ENCODE measurements at regions not wholly inside any gene's neighbourhood (a gene's known extent, or its start where the extent isn't known, plus 50 kb on each side); places are given as distances from the start of the nearest gene placed in this dataset.
A peak's percentile ranks its signal among the peaks of the same experiment; 100 is the strongest.
"Not testable (repeated sequence)": the region's sequence is repeated elsewhere in the genome, so short reads cannot be mapped to it uniquely, and the experiment has no call there.

- no peak for DNase-seq (ENCODE audit: low read depth)
Observed at GRCh38 chr3:150328654-150329040, 79.5 kb upstream of the TSC22D2 start.

GRCh38 chr3:150327678-150328653 is 80.1 kb upstream of the TSC22D2 start:
- DNase-seq (ENCODE audit: low read depth): no peak

- DNase-seq (ENCODE audit: low read depth): no peak
Observed at GRCh38 chr3:150324788-150325187, 83.3 kb upstream of the TSC22D2 start.

- no peak for DNase-seq (ENCODE audit: low read depth)
Observed at GRCh38 chr3:150324245-150324644, 83.9 kb upstream of the TSC22D2 start.

- DNase-seq (ENCODE audit: low read depth): no peak
Observed at GRCh38 chr3:150323770-150324169, 84.3 kb upstream of the TSC22D2 start.

- not testable (repeated sequence) for DNase-seq (ENCODE audit: low read depth)
Observed at GRCh38 chr3:150323091-150323490, 85.0 kb upstream of the TSC22D2 start.

- DNase-seq (ENCODE audit: low read depth): not testable (repeated sequence)
Observed at GRCh38 chr3:150320971-150321370, 87.1 kb upstream of the TSC22D2 start.

- DNase-seq (ENCODE audit: low read depth): peak; percentile 99
Observed at GRCh38 chr3:150319900-150320299, 88.2 kb upstream of the TSC22D2 start.

- no peak for DNase-seq (ENCODE audit: low read depth)
Observed at GRCh38 chr3:150317469-150317868, 90.6 kb upstream of the TSC22D2 start.

GRCh38 chr3:150315721-150316120 is 92.4 kb upstream of the TSC22D2 start:
- DNase-seq (ENCODE audit: low read depth): no peak

- DNase-seq (ENCODE audit: low read depth): no peak
Observed at GRCh38 chr3:150314248-150315004, 93.7 kb upstream of the TSC22D2 start.

GRCh38 chr3:150312018-150312657 is 96.0 kb upstream of the TSC22D2 start:
- DNase-seq (ENCODE audit: low read depth): no peak

- DNase-seq (ENCODE audit: low read depth): no peak
Observed at GRCh38 chr3:150311156-150311555, 96.9 kb upstream of the TSC22D2 start.

- DNase-seq (ENCODE audit: low read depth): peak; percentile 89
Observed at GRCh38 chr3:150309557-150309956, 98.5 kb upstream of the TSC22D2 start.

- no peak for DNase-seq (ENCODE audit: low read depth)
Observed at GRCh38 chr3:150309257-150309542, 98.9 kb upstream of the TSC22D2 start.

- DNase-seq (ENCODE audit: low read depth): peak; percentile 55
Observed at GRCh38 chr3:150308481-150309256, 99.4 kb upstream of the TSC22D2 start.

- no peak for DNase-seq (ENCODE audit: low read depth)
Observed at GRCh38 chr3:150308037-150308319, 100.1 kb upstream of the TSC22D2 start.

GRCh38 chr3:150307311-150308036 is 100.6 kb upstream of the TSC22D2 start:
- DNase-seq (ENCODE audit: low read depth): no peak

GRCh38 chr3:150306906-150307305 is 101.2 kb upstream of the TSC22D2 start:
- DNase-seq (ENCODE audit: low read depth): no peak

GRCh38 chr3:150306083-150306482 is 102.0 kb upstream of the TSC22D2 start:
- DNase-seq (ENCODE audit: low read depth): no peak

- DNase-seq (ENCODE audit: low read depth): no peak
Observed at GRCh38 chr3:150303768-150304167, 104.3 kb upstream of the TSC22D2 start.

GRCh38 chr3:150302246-150302645 is 105.9 kb upstream of the TSC22D2 start:
- DNase-seq (ENCODE audit: low read depth): no peak

All from iris pigment epithelial cell (primary cell).